Suprapubic skin (tissue), 4 donors: ENCODE measurements at regions not wholly inside any gene's neighbourhood (a gene's known extent, or its start where the extent isn't known, plus 50 kb on each side); places are given as distances from the start of the nearest gene placed in this dataset.
"Not testable (repeated sequence)": the region's sequence is repeated elsewhere in the genome, so short reads cannot be mapped to it uniquely, and the experiment has no call there.

Source experiments
- DNase-seq, 2 donors: peaks; one replicate each; pipeline ENCODE4 v3.0.0-alpha.2; 2019; ENCODE audit warnings: low spot score in 2 of 2
- H3K27ac ChIP-seq: fragments of 200-600 bp; sonication (generic); one replicate; pipeline ENCODE4 v1.5.1; 2019
- H3K27me3 ChIP-seq: fragments of 200-600 bp; sonication (generic); one replicate; pipeline ENCODE4 v1.5.1; 2019
- H3K36me3 ChIP-seq: fragments of 200-600 bp; sonication (generic); one replicate; pipeline ENCODE4 v1.5.1; 2019
- H3K4me1 ChIP-seq: fragments of 200-600 bp; sonication (generic); one replicate; pipeline ENCODE4 v1.5.1; 2019
- H3K4me3 ChIP-seq: fragments of 200-600 bp; sonication (generic); one replicate; pipeline ENCODE4 v1.5.1; 2019; ENCODE audit warnings: mild to moderate bottlenecking
- H3K9me3 ChIP-seq: fragments of 200-600 bp; sonication (generic); one replicate; pipeline ENCODE4 v1.5.1; 2019
- EP300 ChIP-seq: sonication (generic); formaldehyde crosslinking; IDR thresholded peaks from one replicate; pipeline ENCODE4 v1.6.1; 2017; ENCODE audit warnings: antibody characterized with exemption
- POLR2A ChIP-seq, 2 donors: fragments of 450-650 bp; IDR thresholded peaks; one replicate each; pipeline ENCODE4 v1.6.1; 2017; ENCODE audit warnings: antibody characterized with exemption in 2 of 2, mild to moderate bottlenecking in 2 of 2, moderate library complexity in 2 of 2
- POLR2AphosphoS5 ChIP-seq, 3 donors: sonication (generic); formaldehyde crosslinking; IDR thresholded peaks; one replicate each; pipeline ENCODE4 v1.6.1; 2017; ENCODE audit warnings: antibody characterized with exemption in 3 of 3
- WGBS: methylation state at CpG from one replicate; pipeline ENCODE4 v1.1.5; 2018; 5-methylcytosine and 5-hydroxymethylcytosine counted together
- TF ChIP-seq, protein P1 (sequence below), 2 donors: fragments of 200-600 bp in 1 of 2; fragments of 450-650 bp in 1 of 2; sonication (generic) in 1 of 2; IDR thresholded peaks; one replicate each; pipeline ENCODE4 v1.5.1; 2016 to 2019; ENCODE audit warnings: antibody characterized with exemption in 2 of 2, mild to moderate bottlenecking in 1 of 2, moderate library complexity in 1 of 2

- Histone ChIP-seq H3K9me3 (no peaks in the 10 kb centered on the region), H3K27ac (no peak overlapping the region), H3K27me3 (no peaks in the 10 kb centered on the region), H3K36me3 (no peaks in the 10 kb centered on the region), H3K4me1 (no peaks in the 10 kb centered on the region), H3K4me3 (no peak overlapping the region)
- TF ChIP-seq POLR2A (IDR thresholded peaks at IDR 0.05) (no peak), POLR2AphosphoS5 (IDR thresholded peaks at IDR 0.05) (no peak), EP300 (no peak)
- TF ChIP-seq, protein P1, sequence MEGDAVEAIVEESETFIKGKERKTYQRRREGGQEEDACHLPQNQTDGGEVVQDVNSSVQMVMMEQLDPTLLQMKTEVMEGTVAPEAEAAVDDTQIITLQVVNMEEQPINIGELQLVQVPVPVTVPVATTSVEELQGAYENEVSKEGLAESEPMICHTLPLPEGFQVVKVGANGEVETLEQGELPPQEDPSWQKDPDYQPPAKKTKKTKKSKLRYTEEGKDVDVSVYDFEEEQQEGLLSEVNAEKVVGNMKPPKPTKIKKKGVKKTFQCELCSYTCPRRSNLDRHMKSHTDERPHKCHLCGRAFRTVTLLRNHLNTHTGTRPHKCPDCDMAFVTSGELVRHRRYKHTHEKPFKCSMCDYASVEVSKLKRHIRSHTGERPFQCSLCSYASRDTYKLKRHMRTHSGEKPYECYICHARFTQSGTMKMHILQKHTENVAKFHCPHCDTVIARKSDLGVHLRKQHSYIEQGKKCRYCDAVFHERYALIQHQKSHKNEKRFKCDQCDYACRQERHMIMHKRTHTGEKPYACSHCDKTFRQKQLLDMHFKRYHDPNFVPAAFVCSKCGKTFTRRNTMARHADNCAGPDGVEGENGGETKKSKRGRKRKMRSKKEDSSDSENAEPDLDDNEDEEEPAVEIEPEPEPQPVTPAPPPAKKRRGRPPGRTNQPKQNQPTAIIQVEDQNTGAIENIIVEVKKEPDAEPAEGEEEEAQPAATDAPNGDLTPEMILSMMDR (IDR thresholded peaks at IDR 0.05) = no peak
- WGBS = 87% methylated on average over 3 of the region's 3 CpGs
- no peak for DNase-seq
Observed at GRCh38 chr2:103402336-103402735, 640.5 kb downstream of the TMEM182 start.

- Histone ChIP-seq H3K4me3 (no peak overlapping the region), H3K27ac (no peak overlapping the region), H3K4me1 (no peaks in the 10 kb centered on the region), H3K36me3 (no peaks in the 10 kb centered on the region), H3K9me3 (no peaks in the 10 kb centered on the region), H3K27me3 (no peaks in the 10 kb centered on the region)
- no peak for DNase-seq
- 81% methylated on average over 5 of the region's 5 CpGs for WGBS
- TF ChIP-seq POLR2A (IDR thresholded peaks at IDR 0.05) (no peak), POLR2AphosphoS5 (IDR thresholded peaks at IDR 0.05) (no peak)
Observed at GRCh38 chr2:103402944-103403343, 641.1 kb downstream of the TMEM182 start.

DNA sequence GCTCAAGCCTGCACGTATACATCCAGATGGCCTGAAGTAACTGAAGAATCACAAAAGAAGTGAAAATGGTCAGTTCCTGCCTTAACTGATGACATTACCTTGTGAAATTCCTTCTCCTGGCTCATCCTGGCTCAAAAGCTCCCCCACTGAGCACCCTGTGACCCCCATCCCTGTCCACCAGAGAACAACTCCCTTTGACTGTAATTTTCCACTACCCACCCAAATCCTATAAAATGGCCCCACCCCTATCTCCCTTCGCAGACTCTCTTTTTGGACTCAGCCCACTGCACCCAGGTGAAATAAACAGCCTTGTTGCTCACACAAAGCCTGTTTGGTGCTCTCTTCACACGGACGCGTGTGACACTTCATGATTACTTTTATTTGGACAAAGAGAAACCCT lies 641.6 kb downstream of the TMEM182 start:
- H3K9me3 ChIP-seq, H3K36me3 ChIP-seq, H3K27ac ChIP-seq, H3K4me3 ChIP-seq, DNase-seq, H3K4me1 ChIP-seq, H3K27me3 ChIP-seq: not testable (repeated sequence)
- WGBS = 88% methylated on average over 5 of the region's 5 CpGs

DNA sequence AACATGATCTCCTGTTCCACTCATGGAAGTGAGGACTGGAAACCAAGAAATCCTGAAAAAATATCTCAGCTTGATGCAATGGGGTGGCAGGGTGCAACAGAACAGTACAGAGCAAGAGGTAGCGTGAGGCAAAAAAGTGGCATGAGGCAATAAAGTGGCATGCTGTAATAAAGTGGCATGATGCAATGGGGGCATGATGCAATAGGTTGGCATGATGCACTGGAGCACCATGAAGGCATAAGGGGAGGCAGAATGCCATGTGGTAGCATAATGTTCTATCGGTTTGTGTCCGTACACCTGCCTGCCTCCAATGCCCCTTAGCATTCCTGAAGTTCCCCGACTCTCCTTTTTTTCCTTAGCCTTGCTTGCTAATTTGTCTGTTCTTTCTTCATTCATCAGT lies 648.4 kb downstream of the TMEM182 start:
- 93% methylated on average over 4 of the region's 4 CpGs for WGBS
- Histone ChIP-seq H3K36me3 (no peaks in the 10 kb centered on the region), H3K4me1 (no peaks in the 10 kb centered on the region), H3K27ac (no peak overlapping the region), H3K27me3 (no peaks in the 10 kb centered on the region), H3K9me3 (no peaks in the 10 kb centered on the region), H3K4me3 (no peak overlapping the region)
- DNase-seq = no peak
- TF ChIP-seq POLR2AphosphoS5 (IDR thresholded peaks at IDR 0.05) = no peak
- TF ChIP-seq EP300 = no peak
- TF ChIP-seq POLR2A (IDR thresholded peaks at IDR 0.05) = no peak

DNA sequence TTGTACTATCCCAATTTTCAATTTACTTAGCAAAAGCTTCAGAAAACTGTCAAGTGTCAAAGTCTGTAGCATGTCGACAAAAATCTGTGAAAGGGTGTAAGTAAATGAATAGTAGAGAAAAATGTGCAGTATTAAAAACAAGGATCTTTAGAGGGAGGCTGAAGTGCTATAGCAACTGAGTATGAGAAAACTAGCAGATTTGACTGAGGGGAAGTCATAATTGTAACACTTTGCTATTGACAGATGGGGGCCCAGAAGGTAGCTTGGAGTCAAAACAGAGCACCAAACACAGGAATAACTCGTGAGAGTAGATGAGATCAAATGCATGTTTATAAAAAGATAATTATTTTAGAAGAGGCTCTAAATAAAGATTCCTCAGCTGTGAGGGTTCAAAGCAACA lies 657.7 kb downstream of the TMEM182 start:
- Histone ChIP-seq H3K27ac (no peak overlapping the region), H3K27me3 (no peaks in the 10 kb centered on the region), H3K4me3 (no peak overlapping the region), H3K9me3 (peaks cover 4% of the 10 kb centered on the region), H3K36me3 (no peaks in the 10 kb centered on the region), H3K4me1 (no peaks in the 10 kb centered on the region)
- TF ChIP-seq, protein P1 (IDR thresholded peaks at IDR 0.05) = no peak
- TF ChIP-seq POLR2A (IDR thresholded peaks at IDR 0.05) = no peak
- TF ChIP-seq POLR2AphosphoS5 (IDR thresholded peaks at IDR 0.05) = no peak
- TF ChIP-seq EP300 = no peak
- WGBS = 76% methylated on average over 2 of the region's 2 CpGs
- DNase-seq = no peak

DNA sequence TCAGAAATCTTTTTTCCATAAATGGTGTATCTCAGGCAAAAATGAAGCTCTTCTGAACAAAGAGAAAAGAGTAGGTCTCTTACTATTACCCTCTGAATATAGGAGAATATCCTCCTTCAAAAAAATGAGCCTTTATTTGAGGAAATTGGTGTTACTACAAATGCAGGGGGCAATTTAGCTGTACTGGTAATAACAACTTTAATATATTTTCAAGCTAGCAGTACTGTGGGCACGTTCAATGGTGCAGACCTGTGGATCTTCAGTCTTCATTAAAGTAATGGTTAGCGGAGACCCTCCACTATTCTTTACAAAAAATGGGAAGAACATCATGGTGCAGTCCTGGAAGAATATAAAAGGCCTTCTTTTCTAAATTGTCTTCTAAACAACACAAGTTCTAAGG lies 661.3 kb downstream of the TMEM182 start:
- H3K4me1 ChIP-seq = no peaks in the 10 kb centered on the region
- WGBS = 87% methylated on average over 2 of the region's 2 CpGs
- no peaks in the 10 kb centered on the region for H3K27me3 ChIP-seq
- DNase-seq = no peak
- TF ChIP-seq POLR2AphosphoS5 (IDR thresholded peaks at IDR 0.05) (no peak), EP300 (no peak), POLR2A (IDR thresholded peaks at IDR 0.05) (no peak)
- TF ChIP-seq, protein P1 (IDR thresholded peaks at IDR 0.05) = no peak
- H3K36me3 ChIP-seq = no peaks in the 10 kb centered on the region
- H3K4me3 ChIP-seq = no peak overlapping the region
- H3K9me3 ChIP-seq = no peaks in the 10 kb centered on the region
- H3K27ac ChIP-seq = no peak overlapping the region

DNA sequence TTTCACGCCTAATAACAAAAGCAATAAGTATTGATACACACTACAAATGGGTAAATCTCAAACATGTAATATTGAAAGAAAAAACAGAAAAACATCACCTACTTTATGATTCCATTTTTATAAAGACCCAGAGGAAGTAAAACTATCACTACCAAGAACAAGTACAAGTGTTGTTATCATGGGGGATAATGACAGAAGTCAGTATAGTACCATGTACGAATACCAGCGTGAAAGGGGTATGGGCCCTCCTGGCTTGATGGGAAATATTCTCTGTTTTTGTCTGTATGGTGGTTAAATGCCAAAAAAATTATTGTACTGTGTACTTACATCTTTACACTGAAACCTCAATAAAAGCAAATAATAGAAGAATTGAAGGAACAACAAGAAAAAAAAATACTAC lies 665.7 kb downstream of the TMEM182 start:
- Histone ChIP-seq H3K27ac (no peak overlapping the region), H3K4me1 (no peaks in the 10 kb centered on the region), H3K36me3 (no peaks in the 10 kb centered on the region), H3K27me3 (no peaks in the 10 kb centered on the region), H3K4me3 (no peak overlapping the region), H3K9me3 (no peaks in the 10 kb centered on the region)
- no peak for TF ChIP-seq POLR2AphosphoS5 (IDR thresholded peaks at IDR 0.05)
- TF ChIP-seq, protein P1 (IDR thresholded peaks at IDR 0.05) = no peak
- TF ChIP-seq POLR2A (IDR thresholded peaks at IDR 0.05) = no peak
- no peak for TF ChIP-seq EP300
- 93% methylated on average over 3 of the region's 3 CpGs for WGBS
- DNase-seq = no peak
